ENCODE measurements at regions not wholly inside any gene's neighbourhood (a gene's known extent, or its start where the extent isn't known, plus 50 kb on each side); places are given as distances from the start of the nearest gene placed in this dataset.

DNA sequence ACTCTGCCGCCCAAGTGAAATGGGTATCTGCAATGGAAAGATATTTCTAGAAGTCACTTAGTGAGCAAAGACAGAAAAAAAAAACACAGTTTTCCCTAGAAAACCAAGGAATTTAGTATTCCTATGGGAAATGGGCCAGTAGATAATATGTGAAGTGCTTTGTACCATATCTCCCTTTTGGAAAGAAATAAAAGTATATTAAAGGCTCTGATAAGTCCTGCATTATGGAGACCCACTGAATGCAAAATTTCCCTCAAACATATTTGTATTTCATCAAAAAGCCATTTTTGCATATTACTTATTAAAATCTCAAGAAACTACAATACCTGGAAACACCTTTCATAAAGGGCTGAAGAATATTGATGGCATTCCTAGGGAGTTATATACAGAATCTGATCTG is 51.6 kb upstream of the DYNLRB2 start:
- DNase-seq (ENCODE audit: low read depth in 2 of 2): no peak

DNA sequence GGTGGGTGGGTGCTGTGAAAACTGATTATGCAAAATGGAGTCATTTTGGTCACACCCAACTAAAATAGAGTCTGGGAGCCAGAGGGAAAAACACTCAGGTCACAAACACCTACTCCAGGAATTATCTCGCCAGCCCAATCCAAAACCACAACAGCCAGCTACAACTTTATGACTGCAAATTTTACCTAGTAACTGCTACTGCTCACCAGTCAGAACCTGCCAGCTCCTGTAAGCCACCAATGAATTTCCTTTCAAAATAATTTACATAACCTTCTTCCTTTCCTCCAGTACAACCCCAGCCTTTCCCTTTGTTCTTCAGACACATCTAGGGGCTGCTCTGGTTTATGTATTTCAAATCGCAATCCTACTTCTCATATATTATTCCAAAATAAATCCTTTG is 52.6 kb upstream of the DYNLRB2 start:
- no peak for DNase-seq (ENCODE audit: low read depth in 2 of 2)

DNA sequence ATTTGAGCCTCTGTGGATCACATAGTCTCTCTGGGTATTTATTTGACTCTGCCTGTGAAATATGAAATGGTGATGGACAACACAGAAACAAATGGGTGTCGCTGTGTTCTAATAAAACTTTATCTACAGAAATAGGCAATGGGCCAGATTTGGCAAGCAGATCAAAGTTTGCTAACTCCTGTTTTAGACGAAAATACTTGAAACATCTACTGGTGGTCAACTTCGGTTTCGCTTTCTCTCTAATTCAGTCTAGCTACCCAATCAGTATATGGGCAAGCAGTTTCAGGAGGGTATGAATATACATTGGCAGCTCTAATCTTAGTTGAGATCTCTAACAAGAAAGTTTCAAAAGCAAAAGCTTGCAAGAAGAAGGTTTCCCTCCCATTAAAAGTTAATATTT is 60.1 kb upstream of the DYNLRB2 start:
- no peak for DNase-seq (ENCODE audit: low read depth in 2 of 2)

DNA sequence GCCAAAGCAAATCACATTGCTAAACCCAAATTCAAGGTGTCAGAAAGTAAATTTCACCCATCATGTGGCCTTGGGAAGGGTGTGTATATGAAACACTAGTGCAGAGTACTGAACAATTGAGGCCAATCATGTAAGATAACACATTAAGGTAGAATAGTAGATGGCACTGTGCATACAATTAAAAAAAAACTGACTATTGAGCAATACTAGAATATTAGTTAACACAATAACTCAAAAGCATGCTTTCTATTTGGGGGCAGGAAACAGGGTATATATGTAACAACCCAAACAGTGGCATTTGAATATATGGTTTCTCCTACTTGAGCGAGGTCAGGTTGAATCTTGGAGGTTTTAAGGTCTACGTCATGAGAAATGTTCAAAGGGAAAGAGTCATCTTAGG is 63.0 kb upstream of the DYNLRB2 start:
- DNase-seq (ENCODE audit: low read depth in 2 of 2): no peak

DNA sequence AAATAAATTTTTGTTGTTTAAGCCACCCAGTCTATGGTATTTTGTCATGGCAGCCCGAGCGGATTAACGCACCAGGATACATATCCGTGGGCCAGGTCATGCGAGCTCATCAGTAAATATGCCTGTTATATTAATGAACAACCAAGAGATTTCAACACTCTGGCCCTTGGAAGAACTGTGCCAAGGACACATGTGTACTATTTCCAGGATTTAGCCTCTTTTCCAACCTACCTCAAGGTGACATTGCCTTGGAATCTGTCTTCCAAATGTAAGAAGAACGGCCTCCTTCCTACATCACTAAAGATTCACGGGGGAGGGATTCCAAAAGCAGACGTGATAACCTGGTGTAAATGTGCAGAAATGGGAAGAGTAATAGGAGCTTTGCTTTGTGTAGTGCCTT is 72.8 kb upstream of the DYNLRB2 start:
- no peak for DNase-seq (ENCODE audit: low read depth in 2 of 2)

DNA sequence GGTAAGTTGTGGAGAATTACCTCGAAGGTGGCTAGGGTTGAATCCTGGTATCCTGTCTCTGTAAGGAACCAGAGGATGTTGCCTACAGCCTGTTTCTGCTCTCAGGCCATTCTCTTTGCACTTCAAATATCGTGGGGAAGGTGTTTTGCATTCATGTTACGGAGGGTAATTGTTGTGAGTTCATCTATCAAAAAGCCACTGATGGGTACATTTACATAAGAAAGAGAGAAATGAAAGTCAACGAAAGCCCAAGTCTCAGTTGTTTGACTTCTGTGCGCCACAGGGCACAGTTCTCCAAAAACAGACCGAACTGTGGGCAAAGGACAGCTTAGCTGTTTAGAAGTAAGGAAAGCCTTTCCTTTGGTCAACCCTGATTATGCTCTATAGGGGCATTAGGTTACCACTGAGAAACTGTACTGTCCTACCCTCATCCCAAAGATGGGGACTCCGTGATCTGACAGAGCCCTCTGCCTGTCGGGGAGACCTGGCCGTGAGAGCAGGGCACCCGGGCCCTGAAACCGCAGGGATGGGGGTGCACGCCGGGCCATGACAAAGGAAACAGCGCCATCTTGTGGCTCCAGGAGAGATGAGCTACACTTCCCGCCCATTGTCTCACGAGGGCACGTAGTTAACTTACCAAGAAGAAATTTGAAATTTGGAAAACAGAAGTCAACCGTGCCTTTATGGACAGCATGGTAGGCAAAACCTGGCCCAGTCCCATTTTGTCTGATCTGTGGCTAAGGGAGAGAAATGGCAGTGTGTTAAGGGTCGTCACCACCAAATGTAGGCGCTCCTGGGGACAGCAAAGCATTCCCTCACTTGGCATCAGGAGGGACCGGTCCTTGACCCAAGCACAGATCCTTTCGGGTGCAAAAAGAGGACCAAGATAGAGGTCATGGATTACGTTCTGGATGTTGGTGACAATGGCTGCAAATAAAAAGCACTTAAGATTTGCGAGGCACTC is 74.5 kb upstream of the DYNLRB2 start:
- peak in 1 of 2 donors; percentile 6 for DNase-seq (ENCODE audit: low read depth in 2 of 2)

DNA sequence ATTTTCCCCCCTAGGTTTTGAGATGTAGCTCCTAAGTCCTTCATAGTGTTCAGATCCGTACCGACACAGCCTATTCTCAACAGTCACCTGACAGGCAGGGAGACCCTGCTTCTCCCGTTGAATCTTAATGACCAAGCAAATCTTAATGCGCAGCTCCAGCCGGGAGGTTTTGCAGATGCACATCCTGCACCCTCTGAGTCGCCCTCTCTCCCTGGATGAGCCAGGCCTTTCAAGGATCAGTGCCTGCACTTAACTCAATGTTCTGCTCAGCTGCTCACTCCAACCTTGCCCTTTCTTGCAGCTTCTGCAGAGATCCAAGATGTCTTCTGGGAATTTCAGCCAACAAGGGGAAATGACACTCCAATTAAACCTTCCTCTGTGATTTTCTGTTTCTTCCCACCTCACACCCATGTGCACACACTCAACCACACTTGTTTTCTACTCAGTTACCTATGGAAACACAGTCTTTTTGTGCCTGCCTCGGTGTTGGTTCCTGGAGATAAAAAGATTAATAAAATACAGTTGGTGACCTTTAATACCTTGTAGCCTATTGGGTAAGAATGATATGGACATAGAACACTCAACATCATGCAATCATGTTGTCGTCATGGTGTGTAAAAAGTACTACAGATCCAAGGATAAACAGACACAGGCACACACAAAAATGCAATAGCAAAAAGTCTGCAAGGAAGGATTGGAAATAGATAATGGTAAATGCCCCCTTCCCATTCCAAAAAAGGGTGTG is 76.9 kb upstream of the DYNLRB2 start:
- no peak for DNase-seq (ENCODE audit: low read depth in 2 of 2)

DNA sequence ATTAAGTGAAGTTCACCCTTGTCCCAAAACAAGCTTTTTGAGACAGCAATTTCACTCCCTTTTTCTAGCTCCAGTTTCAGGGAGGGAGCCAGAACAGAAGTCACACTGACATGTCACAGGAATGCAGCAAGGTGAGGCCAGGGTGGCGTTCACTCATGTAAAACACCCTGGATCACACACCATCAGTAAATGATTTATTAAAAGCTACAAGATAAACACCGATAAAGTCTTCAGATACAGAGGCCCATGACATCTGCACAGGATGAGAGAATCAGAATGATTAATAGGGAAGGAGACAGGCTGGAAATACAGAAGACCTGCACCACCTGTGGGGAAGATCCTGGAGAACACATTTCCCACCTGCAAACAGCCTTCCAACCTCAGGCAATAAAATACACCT is 77.5 kb upstream of the DYNLRB2 start:
- no peak for DNase-seq (ENCODE audit: low read depth in 2 of 2)

DNA sequence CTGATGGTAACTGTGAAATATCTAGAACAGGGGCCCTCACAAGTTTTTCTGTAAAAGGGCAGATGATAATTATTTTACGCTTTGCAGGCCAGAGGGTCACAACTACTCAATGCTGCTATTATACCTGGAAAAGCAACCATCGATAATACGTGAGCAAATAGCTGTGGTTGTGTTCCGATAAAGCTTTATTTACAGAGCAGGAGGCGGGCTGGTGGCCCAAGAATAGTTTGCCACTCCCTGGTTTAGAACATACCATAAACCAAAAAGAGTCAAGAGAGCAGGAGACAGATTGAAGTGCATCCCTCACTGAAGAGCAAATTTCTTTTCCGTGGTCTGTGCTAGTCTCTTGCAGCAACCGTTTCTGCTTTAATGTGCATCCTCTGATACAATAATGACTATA is 77.9 kb upstream of the DYNLRB2 start:
- DNase-seq (ENCODE audit: low read depth in 2 of 2): no peak

DNA sequence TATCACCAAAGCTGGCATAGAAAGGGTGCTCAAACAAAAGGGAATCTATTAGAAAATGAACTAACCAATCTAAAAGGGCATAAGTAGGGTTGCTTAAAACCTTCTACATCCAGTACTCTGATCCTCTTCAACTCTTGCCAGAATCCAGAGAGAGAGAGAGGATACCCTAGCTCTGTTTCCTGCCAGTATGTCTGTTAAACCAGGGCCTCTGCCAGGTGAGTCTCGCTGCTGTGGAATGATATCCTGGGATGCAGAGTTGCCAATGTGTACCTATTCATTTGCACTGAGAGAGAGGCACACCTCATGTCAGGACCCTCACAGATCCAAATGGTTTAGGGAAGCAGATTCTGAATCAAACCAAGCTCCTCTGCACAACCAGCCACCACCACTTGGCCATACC is 79.8 kb upstream of the DYNLRB2 start:
- DNase-seq (ENCODE audit: low read depth in 2 of 2): no peak

DNA sequence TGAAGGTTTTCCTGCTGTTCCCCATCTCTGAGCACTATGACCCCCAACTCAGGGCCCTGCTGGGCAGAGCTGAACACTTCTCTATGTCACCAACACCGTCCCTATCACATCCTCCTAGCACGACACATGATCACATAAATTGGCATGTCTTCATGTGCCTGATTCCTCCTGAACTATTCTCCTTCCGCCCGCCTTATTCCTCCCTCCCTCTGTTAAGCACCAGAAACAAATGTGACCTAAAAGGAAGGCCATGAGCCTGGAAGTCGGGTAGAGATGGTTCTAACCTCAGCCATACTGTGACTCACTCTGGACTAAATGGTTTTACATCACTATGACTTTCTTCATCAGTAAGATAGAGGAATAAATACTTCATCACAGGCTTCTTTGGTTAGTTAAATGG is 80.8 kb upstream of the DYNLRB2 start:
- no peak for DNase-seq (ENCODE audit: low read depth in 2 of 2)

DNA sequence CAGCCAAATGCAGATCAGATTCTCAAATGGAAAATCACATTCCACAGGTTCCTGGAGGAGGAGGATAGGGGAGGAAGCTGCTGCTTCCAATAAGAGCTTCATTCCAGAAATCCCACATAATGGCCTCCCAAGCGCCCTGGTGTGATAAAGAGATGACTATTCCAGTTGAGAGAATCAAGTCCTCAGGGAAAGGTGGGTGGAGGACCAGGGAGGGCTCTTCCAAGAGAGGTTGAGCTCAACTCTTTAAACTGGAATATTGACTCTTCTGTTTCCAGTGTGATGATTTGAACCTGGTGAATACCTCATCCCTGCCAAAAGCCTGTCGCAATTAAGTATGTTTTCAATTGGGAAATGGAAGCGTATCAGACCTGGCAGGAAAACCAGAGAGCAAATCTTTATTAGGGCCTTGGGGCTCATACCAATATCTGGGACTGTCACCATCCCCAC is 81.4 kb upstream of the DYNLRB2 start:
- DNase-seq (ENCODE audit: low read depth in 2 of 2): no peak

DNA sequence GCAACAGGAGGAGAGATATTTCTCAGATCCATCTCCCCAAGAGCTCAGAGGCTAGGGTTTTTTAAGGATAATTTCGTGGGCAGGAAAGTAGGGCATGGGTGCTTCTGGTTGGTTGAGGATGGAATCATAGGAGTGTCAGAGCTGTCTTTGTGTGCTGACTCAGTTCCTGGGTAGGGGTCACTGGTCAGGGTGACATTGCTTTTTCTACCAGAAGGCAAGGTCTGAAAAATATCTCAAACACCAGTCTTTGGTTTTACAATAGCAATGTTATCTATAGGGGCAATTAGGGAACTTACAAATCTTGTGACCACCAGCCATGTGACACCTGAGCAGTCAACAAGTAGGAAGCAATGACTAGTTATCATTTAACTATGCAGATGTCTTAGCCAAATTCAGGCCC is 82.9 kb upstream of the DYNLRB2 start:
- no peak for DNase-seq (ENCODE audit: low read depth in 2 of 2)

DNA sequence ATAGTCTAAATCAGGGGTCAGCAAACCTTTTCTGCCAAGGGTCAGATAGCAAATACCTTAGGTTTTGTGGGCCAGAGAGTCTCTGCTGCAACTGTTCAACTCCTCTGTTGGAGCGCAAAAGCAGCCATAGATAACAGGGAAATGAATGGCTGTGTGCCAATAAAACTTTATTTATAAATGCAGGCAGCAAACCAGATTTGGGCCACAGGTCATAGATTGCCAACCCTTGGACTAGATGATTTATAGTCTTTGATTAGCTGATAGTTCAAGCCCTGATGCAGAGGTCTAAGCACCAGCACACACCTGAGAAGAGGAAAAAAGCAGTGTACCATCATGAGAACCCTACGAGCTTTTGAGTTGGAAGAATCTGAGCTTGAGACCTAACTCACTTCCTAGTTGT is 86.0 kb upstream of the DYNLRB2 start:
- DNase-seq (ENCODE audit: low read depth in 2 of 2): no peak

DNA sequence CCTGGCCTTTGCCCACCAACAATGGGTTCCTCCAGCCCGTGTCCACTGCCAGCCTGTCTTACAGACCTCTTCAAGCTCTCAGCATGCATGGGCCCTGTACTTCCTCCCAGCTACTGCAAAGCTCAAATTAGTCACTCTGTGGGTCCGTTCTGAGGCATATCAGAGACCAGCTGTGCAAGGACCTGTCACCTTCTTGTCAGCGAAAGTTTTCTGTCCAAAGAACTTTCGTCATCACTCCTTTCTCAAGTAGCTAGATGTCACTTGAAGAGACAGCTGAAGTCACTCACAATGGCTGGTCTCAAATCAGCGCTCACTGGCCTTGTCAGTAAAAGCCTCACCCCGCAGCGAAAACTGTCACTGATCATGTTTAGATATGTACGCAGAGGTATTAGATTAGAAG is 91.4 kb upstream of the DYNLRB2 start:
- no peak for DNase-seq (ENCODE audit: low read depth in 2 of 2)

DNA sequence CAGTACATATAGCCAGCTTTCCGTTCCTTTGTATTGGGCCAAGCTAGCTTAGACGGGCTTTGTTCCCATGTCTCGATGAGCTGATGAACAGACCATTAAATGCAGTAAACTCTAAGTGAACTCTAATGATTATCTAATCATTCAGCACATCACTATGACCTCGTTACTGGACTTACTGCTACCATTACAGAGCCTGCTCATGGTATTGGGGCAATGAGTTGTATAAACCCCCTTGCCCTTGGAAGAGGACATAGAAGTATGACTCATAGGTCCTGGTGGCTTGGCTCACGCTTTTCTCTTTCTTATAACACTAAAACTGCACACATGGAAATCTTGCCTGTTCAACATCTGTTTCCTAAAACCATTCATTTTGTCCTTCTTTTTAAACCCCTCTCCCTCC is 93.6 kb upstream of the DYNLRB2 start:
- DNase-seq (ENCODE audit: low read depth in 2 of 2): no peak

DNA sequence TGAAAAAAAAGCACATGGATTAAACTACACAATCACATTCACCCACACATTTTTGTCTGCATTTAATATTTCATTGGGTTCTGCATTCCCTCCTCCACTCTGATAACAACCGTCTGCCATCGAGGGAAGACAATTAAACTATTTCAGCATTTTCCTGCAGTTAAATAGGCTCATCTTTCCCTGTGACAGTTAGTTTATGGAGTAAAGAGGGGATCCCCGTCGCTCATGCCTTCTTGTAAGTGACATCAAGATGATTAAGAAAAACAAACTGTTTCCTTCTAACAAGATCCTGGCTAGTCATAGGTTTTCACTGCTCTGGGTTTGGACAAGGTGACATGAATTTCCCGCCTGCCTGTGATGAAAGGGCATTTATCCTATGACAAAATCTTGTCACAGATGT is 98.0 kb upstream of the DYNLRB2 start:
- DNase-seq (ENCODE audit: low read depth in 2 of 2): no peak

DNA sequence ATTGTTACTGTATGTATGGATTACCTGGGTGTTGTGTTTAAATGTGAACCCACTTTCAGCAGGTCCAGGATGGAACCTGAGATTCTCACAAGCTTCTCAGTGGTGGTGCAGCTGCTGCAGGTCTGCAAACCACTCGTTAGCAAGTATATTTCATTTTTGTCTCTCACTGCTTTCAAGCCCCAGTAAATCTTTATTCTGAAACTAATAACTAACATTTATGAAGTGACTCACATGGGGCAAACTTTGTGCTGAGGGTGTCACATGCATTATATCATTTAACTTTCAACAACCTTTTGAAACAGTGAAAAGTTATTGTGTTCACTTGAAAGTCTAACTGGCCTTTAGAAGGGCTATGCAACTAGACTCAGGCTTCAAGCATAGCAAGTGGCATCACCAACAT is 98.9 kb upstream of the DYNLRB2 start:
- no peak for DNase-seq (ENCODE audit: low read depth in 2 of 2)

DNA sequence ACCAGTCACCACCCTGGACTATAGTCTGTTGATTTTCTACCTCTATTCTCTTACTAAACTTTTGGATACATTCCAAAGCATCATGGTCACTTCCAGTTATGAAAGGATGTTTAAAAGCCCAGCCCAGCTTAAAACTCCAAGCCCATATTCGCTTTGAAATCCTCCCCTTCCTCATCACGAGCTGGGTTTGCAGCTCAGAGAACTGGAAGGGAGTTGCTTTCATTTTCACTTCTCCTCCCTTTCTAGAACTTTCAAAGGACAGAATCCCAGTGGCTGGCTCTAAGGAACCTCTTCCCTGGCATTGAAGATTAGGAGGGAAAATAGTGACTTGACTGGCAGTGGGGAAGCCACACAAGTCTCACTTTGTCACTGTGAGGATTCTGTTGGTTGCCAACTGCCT is 100.1 kb upstream of the DYNLRB2 start:
- DNase-seq (ENCODE audit: low read depth in 2 of 2): no peak

DNA sequence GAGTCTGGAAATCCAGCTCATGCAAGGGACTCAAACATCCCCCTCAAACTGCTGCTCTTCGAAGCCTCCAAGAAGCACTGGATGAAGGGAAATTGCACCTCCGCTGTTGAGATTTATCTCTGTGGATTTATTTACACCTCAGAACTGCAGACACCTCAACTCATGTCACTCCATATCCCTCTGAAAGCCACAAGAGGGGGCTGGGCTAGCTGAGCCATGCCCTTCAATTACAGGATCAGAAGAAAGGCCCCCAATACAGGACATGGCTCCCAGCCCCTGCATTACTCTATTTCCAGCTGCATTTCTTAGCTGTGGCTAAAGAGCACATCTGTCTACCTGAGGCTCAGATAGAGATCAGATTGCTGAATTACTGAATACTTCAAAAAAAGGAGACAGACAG is 103.1 kb upstream of the DYNLRB2 start:
- DNase-seq (ENCODE audit: low read depth in 2 of 2): no peak

DNA sequence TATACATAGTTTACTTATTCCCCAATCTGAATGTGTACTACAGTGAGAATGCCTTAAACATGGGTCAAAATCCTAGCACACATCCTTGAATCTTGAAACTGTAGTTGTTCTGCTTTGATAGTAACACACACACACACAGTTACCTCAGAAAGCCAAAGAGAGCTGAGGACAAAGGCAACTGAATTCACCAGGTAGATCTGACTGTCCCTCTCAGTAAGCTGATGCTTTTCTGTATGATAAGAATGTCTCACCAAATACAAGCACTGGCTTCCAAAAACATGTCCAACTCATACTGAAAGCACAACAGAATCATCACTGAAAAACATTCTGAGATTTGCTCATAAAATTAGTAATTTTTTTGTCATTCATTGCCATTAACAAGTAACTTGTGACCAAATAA is 104.3 kb upstream of the DYNLRB2 start:
- DNase-seq (ENCODE audit: low read depth in 2 of 2): no peak

DNA sequence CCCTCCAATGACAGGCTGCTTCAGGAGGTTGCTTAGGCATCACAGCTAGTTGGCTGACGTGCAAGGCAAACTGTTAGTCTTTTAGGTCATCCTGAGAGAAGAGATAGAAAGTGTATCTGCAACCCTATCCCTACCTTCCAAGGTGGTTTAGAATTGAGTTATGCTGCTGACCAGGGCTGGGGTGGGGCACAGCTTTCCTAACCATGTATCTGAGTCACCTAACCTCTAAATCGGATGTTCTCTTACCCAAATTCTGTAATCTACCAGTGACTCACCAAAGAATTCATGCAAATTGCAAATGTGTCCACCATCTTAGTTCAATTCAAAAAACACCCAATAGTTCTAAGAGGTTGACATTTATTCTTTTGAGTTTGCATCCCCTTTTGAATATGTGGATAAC is 107.2 kb upstream of the DYNLRB2 start:
- DNase-seq (ENCODE audit: low read depth in 2 of 2): no peak

DNA sequence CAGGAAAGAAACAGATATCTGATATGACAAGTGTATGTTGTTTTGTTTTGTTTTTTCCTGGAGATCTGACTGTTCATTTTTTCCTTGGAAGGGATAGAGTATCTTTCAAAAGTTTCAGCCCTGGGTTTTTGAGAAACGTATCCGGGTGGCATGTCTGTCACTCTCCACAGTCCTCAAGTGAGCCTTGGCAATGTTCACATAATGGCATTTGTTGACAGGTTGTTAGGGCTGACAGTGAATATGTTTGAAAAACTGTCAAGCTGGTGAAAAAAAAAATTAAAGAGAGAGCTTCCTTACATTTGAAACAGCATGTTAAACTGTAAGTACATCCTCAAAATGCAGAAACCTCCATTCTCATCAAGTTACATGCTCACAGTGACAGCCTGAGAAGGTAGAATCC is 113.0 kb upstream of the DYNLRB2 start:
- DNase-seq (ENCODE audit: low read depth in 2 of 2): no peak
